ENCODE measurements at regions not wholly inside any gene's neighbourhood (a gene's known extent, or its start where the extent isn't known, plus 50 kb on each side); places are given as distances from the start of the nearest gene placed in this dataset.

DNA sequence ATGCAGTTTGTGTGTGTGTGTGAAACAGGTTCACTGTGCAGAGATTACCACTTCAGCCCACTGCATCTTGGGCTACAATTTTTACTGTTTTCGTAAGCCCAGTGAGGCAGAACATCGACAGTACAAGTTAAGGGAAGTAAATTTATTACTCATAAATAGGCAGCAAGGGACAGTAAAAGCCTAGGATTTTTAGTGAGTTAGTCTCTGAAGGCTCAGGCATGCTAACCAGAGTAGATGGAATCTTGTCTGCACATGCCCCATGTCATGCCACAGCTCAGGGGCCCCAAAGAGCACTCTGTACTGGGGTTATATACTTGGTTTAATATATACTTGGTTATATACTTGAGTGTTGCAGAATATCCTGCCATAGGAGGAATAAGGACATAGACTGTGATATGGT is 825.7 kb downstream of the TECRL start:
- TF ChIP-seq, protein P1, sequence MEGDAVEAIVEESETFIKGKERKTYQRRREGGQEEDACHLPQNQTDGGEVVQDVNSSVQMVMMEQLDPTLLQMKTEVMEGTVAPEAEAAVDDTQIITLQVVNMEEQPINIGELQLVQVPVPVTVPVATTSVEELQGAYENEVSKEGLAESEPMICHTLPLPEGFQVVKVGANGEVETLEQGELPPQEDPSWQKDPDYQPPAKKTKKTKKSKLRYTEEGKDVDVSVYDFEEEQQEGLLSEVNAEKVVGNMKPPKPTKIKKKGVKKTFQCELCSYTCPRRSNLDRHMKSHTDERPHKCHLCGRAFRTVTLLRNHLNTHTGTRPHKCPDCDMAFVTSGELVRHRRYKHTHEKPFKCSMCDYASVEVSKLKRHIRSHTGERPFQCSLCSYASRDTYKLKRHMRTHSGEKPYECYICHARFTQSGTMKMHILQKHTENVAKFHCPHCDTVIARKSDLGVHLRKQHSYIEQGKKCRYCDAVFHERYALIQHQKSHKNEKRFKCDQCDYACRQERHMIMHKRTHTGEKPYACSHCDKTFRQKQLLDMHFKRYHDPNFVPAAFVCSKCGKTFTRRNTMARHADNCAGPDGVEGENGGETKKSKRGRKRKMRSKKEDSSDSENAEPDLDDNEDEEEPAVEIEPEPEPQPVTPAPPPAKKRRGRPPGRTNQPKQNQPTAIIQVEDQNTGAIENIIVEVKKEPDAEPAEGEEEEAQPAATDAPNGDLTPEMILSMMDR (IDR thresholded peaks at IDR 0.05), result no peak
- no peak for TF ChIP-seq POLR2A (IDR thresholded peaks at IDR 0.05)

All from esophagus squamous epithelium (tissue), 4 donors.